ENCODE measurements at regions not wholly inside any gene's neighbourhood (a gene's known extent, or its start where the extent isn't known, plus 50 kb on each side); places are given as distances from the start of the nearest gene placed in this dataset.

GRCh38 chr9:7879551-7880245, 80.1 kb upstream of the DMAC1 start:
- intact Hi-C loops (cut with DNase I; ENCODE audit: low total_unique reads) (no loop called here), in situ Hi-C loops (cut with MboI; ENCODE audit: low sequenced_read_pairs in 4 of 4) (no loop called here)
- no peak for ATAC-seq

GRCh38 chr9:7871977-7872730, 72.6 kb upstream of the DMAC1 start:
- intact Hi-C loops (cut with DNase I; ENCODE audit: low total_unique reads), result no loop called here
- ATAC-seq, result no peak

More at GRCh38 chr9:7879551-7880245, 80.1 kb upstream of the DMAC1 start:
- H3K27me3 ChIP-seq, result no peaks in the 10 kb centered on the region
- no peak overlapping the region for H3K4me3 ChIP-seq
- H3K9me3 ChIP-seq, result no peaks in the 10 kb centered on the region
- H3K36me3 ChIP-seq, result no peaks in the 10 kb centered on the region
- DNase-seq, result no peak
- TF ChIP-seq POLR2A (IDR thresholded peaks at IDR 0.05) (no peak), CTCF (IDR thresholded peaks at IDR 0.05 in 4 of 5, conservative IDR thresholded peaks at IDR 0.05 in 1 of 5) (no peak)
- H3K27ac ChIP-seq, result no peak overlapping the region
- H3K4me1 ChIP-seq, result no peaks in the 10 kb centered on the region

GRCh38 chr9:7869340-7869739, 69.8 kb upstream of the DMAC1 start:
- TF ChIP-seq POLR2A (IDR thresholded peaks at IDR 0.05) (no peak), CTCF (IDR thresholded peaks at IDR 0.05 in 4 of 5, conservative IDR thresholded peaks at IDR 0.05 in 1 of 5) (no peak)

More at GRCh38 chr9:7871977-7872730, 72.6 kb upstream of the DMAC1 start:
- H3K9me3 ChIP-seq, result no peaks in the 10 kb centered on the region
- H3K27ac ChIP-seq, result no peak overlapping the region
- TF ChIP-seq POLR2A (IDR thresholded peaks at IDR 0.05), result no peak
- no peak for TF ChIP-seq CTCF (IDR thresholded peaks at IDR 0.05 in 4 of 5, conservative IDR thresholded peaks at IDR 0.05 in 1 of 5)
- no peak for DNase-seq
- H3K27me3 ChIP-seq, result no peaks in the 10 kb centered on the region
- H3K4me3 ChIP-seq, result no peak overlapping the region
- H3K36me3 ChIP-seq, result no peaks in the 10 kb centered on the region
- no peaks in the 10 kb centered on the region for H3K4me1 ChIP-seq
- in situ Hi-C loops (cut with MboI; ENCODE audit: low sequenced_read_pairs in 4 of 4), result no loop called here

GRCh38 chr9:7862170-7862569, 62.6 kb upstream of the DMAC1 start:
- no peaks in the 10 kb centered on the region for H3K36me3 ChIP-seq
- no peak overlapping the region for H3K4me3 ChIP-seq
- in situ Hi-C loops (cut with MboI; ENCODE audit: low sequenced_read_pairs in 4 of 4), result no loop called here
- H3K4me1 ChIP-seq, result no peaks in the 10 kb centered on the region
- no peak overlapping the region for H3K27ac ChIP-seq
- no peak for DNase-seq
- TF ChIP-seq CTCF (IDR thresholded peaks at IDR 0.05 in 4 of 5, conservative IDR thresholded peaks at IDR 0.05 in 1 of 5) (no peak), POLR2A (IDR thresholded peaks at IDR 0.05) (no peak)
- intact Hi-C loops (cut with DNase I; ENCODE audit: low total_unique reads), result no loop called here
- no peak for ATAC-seq
- no peaks in the 10 kb centered on the region for H3K9me3 ChIP-seq
- no peaks in the 10 kb centered on the region for H3K27me3 ChIP-seq

More at GRCh38 chr9:7869340-7869739, 69.8 kb upstream of the DMAC1 start:
- no peak for ATAC-seq
- H3K36me3 ChIP-seq, result no peaks in the 10 kb centered on the region
- H3K9me3 ChIP-seq, result no peaks in the 10 kb centered on the region
- in situ Hi-C loops (cut with MboI; ENCODE audit: low sequenced_read_pairs in 4 of 4) (no loop called here), intact Hi-C loops (cut with DNase I; ENCODE audit: low total_unique reads) (no loop called here)
- no peak overlapping the region for H3K27ac ChIP-seq
- no peak for DNase-seq
- H3K4me3 ChIP-seq, result no peak overlapping the region
- H3K4me1 ChIP-seq, result no peaks in the 10 kb centered on the region
- no peaks in the 10 kb centered on the region for H3K27me3 ChIP-seq

Measured in gastrocnemius medialis (tissue), 4 donors.